ENCODE measurements at regions not wholly inside any gene's neighbourhood (a gene's known extent, or its start where the extent isn't known, plus 50 kb on each side); places are given as distances from the start of the nearest gene placed in this dataset.

DNA sequence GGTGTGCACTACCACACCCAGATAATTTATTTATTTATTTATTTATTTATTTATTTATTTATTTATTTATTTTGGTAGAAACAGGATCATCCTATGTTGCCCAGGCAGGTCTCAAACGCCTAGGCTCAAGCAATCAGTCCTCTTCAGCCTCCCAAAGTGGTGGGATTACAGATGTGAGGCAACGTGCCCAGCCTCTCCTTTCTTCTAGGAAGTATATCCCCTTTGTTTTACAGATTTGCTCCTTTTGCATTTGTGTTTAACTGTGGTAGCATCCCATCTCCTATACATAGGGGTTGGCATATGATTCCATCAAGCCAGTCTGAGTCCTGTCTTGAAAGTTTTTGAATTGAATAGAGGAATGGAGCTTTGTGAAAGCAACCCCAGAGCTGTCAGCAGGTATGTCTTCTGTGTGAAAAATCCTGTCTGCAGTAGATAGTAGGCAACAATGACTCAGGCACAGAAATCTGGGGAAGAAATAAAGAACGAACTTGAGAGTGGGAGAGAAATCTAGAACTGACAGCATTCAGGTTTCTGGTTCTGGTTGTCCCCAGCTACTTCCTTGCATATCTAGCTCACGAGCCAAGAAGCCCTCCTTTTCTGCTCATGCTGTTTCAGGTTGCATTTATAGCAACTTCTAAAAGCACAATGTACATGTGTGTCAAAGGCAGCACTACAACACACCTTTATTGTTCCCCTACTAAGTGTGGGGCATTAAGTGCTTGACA is 113.7 kb upstream of the LSM6 start:
- intact Hi-C loops (cut with DNase I, micrococcal nuclease) = no loop called here
- Histone ChIP-seq H3K4me1 (ENCODE audit: low read depth) (no peaks in the 10 kb centered on the region), H3K4me3 (no peak overlapping the region), H3K36me3 (ENCODE audit: low read depth) (no peaks in the 10 kb centered on the region), H3K9me3 (no peaks in the 10 kb centered on the region)
- DNase-seq = no peak
- no peak for ATAC-seq
- TF ChIP-seq, protein P1, sequence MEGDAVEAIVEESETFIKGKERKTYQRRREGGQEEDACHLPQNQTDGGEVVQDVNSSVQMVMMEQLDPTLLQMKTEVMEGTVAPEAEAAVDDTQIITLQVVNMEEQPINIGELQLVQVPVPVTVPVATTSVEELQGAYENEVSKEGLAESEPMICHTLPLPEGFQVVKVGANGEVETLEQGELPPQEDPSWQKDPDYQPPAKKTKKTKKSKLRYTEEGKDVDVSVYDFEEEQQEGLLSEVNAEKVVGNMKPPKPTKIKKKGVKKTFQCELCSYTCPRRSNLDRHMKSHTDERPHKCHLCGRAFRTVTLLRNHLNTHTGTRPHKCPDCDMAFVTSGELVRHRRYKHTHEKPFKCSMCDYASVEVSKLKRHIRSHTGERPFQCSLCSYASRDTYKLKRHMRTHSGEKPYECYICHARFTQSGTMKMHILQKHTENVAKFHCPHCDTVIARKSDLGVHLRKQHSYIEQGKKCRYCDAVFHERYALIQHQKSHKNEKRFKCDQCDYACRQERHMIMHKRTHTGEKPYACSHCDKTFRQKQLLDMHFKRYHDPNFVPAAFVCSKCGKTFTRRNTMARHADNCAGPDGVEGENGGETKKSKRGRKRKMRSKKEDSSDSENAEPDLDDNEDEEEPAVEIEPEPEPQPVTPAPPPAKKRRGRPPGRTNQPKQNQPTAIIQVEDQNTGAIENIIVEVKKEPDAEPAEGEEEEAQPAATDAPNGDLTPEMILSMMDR (IDR thresholded peaks at IDR 0.05) = no peak

DNA sequence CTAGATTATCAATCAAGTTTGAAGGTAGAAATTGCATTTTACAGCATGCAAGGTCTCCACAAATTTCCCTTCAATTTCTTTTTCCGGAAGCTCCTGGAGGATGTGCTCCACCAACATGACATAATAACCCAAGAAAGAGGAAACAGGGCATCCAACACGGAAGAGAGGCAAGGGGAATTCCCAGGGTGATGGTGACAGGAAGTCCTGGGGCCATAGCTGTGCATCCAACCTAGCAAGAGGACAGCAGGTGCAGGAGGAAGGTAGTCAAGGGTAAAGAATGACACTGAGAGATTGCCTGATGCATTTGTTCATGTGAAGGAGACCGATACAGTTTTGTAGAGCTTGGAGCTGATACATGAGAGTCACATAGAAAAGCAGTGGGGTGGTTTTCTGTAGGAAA is 115.7 kb upstream of the LSM6 start:
- peak in 1 of 3 donors; percentile 4 for DNase-seq
- Histone ChIP-seq H3K36me3 (ENCODE audit: low read depth) (no peaks in the 10 kb centered on the region), H3K4me3 (no peak overlapping the region), H3K4me1 (ENCODE audit: low read depth) (no peaks in the 10 kb centered on the region), H3K9me3 (no peaks in the 10 kb centered on the region)
- peak; percentile 88 for ATAC-seq
- TF ChIP-seq, protein P1 (IDR thresholded peaks at IDR 0.05) = no peak
- intact Hi-C loops (cut with DNase I, micrococcal nuclease) = no loop called here

DNA sequence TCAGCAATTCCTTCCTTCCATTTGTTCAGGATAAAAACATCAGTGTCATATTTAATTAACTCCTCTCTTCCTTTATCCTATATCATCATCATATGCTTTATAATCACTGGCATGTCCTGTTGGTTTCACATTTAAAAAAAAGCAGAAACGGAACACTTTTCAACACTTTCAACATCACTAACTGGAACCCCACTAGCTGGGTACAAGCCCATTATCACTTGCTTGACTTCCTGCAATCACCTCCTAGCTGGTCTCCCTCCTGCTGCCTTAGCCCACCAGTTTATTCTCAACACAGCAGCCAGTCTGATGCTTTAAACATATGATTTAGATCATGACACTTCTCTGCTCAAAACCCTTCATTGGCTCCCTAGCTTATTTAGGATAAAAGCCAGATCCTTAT is 116.4 kb upstream of the LSM6 start:
- no peaks in the 10 kb centered on the region for H3K36me3 ChIP-seq (ENCODE audit: low read depth)
- no peaks in the 10 kb centered on the region for H3K4me1 ChIP-seq (ENCODE audit: low read depth)
- no peak overlapping the region for H3K4me3 ChIP-seq
- H3K9me3 ChIP-seq = no peaks in the 10 kb centered on the region
- DNase-seq (no peak), ATAC-seq (peak; percentile 47)
- TF ChIP-seq, protein P1 (IDR thresholded peaks at IDR 0.05) = no peak
- intact Hi-C loops (cut with DNase I, micrococcal nuclease) = no loop called here

DNA sequence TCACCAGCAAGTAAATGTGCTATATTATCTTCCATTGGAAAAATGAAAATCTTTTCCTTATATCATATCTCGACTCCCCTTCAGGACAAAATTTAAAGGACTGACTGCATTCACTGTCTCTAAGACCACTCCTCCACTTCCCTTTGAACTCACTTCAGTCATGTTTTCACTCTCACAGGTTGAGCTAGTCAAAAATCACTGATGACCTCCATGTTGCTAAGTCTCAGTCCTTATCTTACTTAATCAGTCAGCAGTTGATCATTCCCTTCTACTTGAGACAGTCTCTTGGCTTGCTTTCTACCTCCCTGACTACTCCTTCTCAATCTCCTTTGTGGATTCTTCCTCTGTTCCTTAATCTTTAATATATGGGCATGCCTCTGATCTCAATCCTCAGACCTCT is 117.0 kb upstream of the LSM6 start:
- no peaks in the 10 kb centered on the region for H3K4me1 ChIP-seq (ENCODE audit: low read depth)
- H3K4me3 ChIP-seq = no peak overlapping the region
- intact Hi-C loops (cut with DNase I, micrococcal nuclease) = no loop called here
- no peak for DNase-seq
- H3K36me3 ChIP-seq (ENCODE audit: low read depth) = no peaks in the 10 kb centered on the region
- H3K9me3 ChIP-seq = no peaks in the 10 kb centered on the region
- ATAC-seq = no peak
- TF ChIP-seq, protein P1 (IDR thresholded peaks at IDR 0.05) = no peak

DNA sequence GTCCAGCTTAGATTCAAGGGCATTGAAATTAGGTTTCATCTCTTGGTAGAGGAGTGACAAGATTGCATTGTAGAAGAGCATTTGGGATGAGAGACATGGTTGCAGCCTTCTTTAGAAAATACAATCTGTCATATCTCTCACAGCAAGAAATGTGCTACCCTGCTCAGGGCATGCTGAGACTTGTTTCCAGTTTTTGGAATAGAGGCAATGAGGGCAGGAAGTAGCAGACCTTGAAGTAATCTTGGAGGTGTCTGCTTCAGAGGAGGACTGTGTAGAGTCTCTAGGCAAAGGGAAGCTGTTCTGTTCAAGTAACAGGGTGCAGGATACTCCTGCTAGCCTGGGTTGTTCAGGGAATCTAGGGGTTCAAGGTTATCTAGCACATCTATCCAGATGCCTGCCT is 116.1 kb upstream of the ZNF827 start:
- intact Hi-C loops (cut with DNase I, micrococcal nuclease) = no loop called here
- Histone ChIP-seq H3K4me3 (no peak overlapping the region), H3K4me1 (ENCODE audit: low read depth) (no peaks in the 10 kb centered on the region), H3K36me3 (ENCODE audit: low read depth) (no peaks in the 10 kb centered on the region), H3K9me3 (no peaks in the 10 kb centered on the region)
- DNase-seq = no peak
- no peak for ATAC-seq
- TF ChIP-seq, protein P1 (IDR thresholded peaks at IDR 0.05) = no peak

DNA sequence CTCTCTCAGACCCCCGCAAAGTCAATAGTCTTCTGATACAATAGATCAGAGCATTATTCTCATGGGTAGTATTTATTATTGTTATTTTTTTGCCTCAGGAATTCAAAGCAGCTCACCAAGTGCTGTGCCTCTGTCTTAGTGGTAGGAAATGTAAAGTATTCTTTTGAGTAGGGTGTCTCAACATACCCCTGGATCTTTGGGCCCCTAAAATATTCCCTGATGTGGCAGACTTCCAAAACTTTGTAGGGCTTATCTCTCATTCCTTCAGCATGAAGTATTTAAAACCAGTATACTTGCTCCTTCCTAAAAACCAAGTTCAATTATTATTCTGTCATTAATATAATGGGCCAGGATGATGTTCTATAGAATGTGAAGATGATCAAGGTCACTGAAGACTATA is 115.3 kb upstream of the ZNF827 start:
- Histone ChIP-seq H3K4me3 (no peak overlapping the region), H3K9me3 (no peaks in the 10 kb centered on the region), H3K36me3 (ENCODE audit: low read depth) (no peaks in the 10 kb centered on the region), H3K4me1 (ENCODE audit: low read depth) (no peaks in the 10 kb centered on the region)
- TF ChIP-seq, protein P1 (IDR thresholded peaks at IDR 0.05) = no peak
- no peak for ATAC-seq
- no peak for DNase-seq
- intact Hi-C loops (cut with DNase I, micrococcal nuclease) = no loop called here
